ENCODE measurements at regions not wholly inside any gene's neighbourhood (a gene's known extent, or its start where the extent isn't known, plus 50 kb on each side); places are given as distances from the start of the nearest gene placed in this dataset.

- no peak for ATAC-seq
- in situ Hi-C loops (cut with HindIII; ENCODE audit: low pct_unique_long_range_greater_than_20kb, low sequenced_read_pairs) = no loop called here
- CTCF ChIA-PET = no interaction called here
- intact Hi-C loops (cut with micrococcal nuclease; ENCODE audit: unreplicated experiment) = no loop called here
- Histone ChIP-seq H3K4me3 (ENCODE audit: low read depth in 2 of 2, low read length in 2 of 2) (no peak overlapping the region), H3K27ac (ENCODE audit: low read length) (no peak overlapping the region), H3K36me3 (ENCODE audit: control insufficient read depth, insufficient read depth, low read length) (no peaks in the 10 kb centered on the region), H3K4me1 (ENCODE audit: control insufficient read depth, insufficient read depth, low read length) (no peaks in the 10 kb centered on the region), H3K9me3 (ENCODE audit: control insufficient read depth, insufficient read depth, low read depth, low read length) (peaks cover under 1% of the 10 kb centered on the region; the same call in 1 of the 2 replicates), H3K27me3 (ENCODE audit: control insufficient read depth, insufficient read depth, low read length) (no peaks in the 10 kb centered on the region)
- no peak for DNase-seq (ENCODE audit: low read depth, low spot score)
- POLR2A ChIA-PET = no interaction called here
- no TSS peak for BruUV-seq (replicated peaks)
- TF ChIP-seq TCF7L2 (IDR thresholded peaks at IDR 0.05; ENCODE audit: low read depth, low read length) (no peak), POLR2AphosphoS5 (IDR thresholded peaks at IDR 0.05; ENCODE audit: low read depth, low read length) (no peak), REST (IDR thresholded peaks at IDR 0.05; ENCODE audit: insufficient read depth in 1 of 2, low read depth in 2 of 2, low read length in 1 of 2) (no peak), SIN3A (IDR thresholded peaks at IDR 0.05; ENCODE audit: borderline replicate concordance, insufficient read depth, low read depth, low read length) (no peak)
- TF ChIP-seq, protein P1, sequence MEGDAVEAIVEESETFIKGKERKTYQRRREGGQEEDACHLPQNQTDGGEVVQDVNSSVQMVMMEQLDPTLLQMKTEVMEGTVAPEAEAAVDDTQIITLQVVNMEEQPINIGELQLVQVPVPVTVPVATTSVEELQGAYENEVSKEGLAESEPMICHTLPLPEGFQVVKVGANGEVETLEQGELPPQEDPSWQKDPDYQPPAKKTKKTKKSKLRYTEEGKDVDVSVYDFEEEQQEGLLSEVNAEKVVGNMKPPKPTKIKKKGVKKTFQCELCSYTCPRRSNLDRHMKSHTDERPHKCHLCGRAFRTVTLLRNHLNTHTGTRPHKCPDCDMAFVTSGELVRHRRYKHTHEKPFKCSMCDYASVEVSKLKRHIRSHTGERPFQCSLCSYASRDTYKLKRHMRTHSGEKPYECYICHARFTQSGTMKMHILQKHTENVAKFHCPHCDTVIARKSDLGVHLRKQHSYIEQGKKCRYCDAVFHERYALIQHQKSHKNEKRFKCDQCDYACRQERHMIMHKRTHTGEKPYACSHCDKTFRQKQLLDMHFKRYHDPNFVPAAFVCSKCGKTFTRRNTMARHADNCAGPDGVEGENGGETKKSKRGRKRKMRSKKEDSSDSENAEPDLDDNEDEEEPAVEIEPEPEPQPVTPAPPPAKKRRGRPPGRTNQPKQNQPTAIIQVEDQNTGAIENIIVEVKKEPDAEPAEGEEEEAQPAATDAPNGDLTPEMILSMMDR (IDR thresholded peaks at IDR 0.05) = no peak
Measured at GRCh38 chr7:22611758-22612079, 111.7 kb upstream of the STEAP1B start.

DNA sequence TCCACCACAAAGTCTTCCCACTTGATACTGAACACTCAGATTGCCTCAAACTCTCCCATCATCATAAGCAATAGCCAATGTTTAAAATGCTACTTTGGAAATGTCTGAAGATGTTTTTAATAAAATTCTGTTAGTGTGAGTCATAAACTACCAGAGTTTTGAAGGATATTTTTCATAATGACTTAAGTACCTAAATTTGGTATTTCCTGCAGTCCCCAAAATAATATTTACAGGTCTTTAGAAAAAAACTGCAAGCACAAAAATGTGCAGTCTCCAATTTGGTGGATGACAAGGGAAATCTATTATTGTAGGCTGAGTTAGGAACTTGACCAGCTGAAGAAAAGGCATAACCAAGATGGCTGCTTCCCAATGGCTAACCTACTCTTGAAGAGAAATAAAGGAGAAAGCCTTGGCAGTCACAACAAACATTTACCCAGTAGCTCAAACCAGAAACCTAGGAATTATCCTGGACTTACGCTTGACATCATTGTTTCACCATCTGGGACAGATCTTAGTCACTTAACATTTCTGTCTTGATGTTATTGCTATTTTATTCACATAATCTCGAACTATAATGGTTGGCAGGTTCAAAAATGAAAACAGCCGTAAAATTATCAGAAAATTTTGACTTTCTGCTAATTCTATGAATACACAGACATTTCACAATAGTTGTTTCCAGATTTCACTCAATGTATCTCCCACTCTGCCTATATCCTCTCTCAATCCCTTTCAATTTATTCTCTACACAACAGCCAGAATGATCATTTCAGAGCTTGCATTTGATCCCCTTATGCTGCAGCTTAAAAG lies 111.2 kb upstream of the STEAP1B start:
- BruUV-seq (replicated peaks) = no TSS peak
- in situ Hi-C loops (cut with HindIII; ENCODE audit: low pct_unique_long_range_greater_than_20kb, low sequenced_read_pairs) = no loop called here
- DNase-seq (ENCODE audit: low read depth, low spot score) = no peak

More for the DNA sequence above, 111.2 kb upstream of the STEAP1B start:
- Histone ChIP-seq H3K27ac (ENCODE audit: low read length) (no peak overlapping the region), H3K4me3 (ENCODE audit: low read depth in 2 of 2, low read length in 2 of 2) (no peak overlapping the region), H3K36me3 (ENCODE audit: control insufficient read depth, insufficient read depth, low read length) (no peaks in the 10 kb centered on the region), H3K4me1 (ENCODE audit: control insufficient read depth, insufficient read depth, low read length) (no peaks in the 10 kb centered on the region), H3K27me3 (ENCODE audit: control insufficient read depth, insufficient read depth, low read length) (no peaks in the 10 kb centered on the region), H3K9me3 (ENCODE audit: control insufficient read depth, insufficient read depth, low read depth, low read length) (no peaks in the 10 kb centered on the region)
- no peak for ATAC-seq
- ChIA-PET POLR2A (no interaction called here), CTCF (no interaction called here)
- no peak for TF ChIP-seq SIN3A (IDR thresholded peaks at IDR 0.05; ENCODE audit: borderline replicate concordance, insufficient read depth, low read depth, low read length)
- TF ChIP-seq REST (IDR thresholded peaks at IDR 0.05; ENCODE audit: insufficient read depth in 1 of 2, low read depth in 2 of 2, low read length in 1 of 2) = no peak
- TF ChIP-seq POLR2AphosphoS5 (IDR thresholded peaks at IDR 0.05; ENCODE audit: low read depth, low read length) = no peak
- TF ChIP-seq TCF7L2 (IDR thresholded peaks at IDR 0.05; ENCODE audit: low read depth, low read length) = no peak
- TF ChIP-seq, protein P1 (IDR thresholded peaks at IDR 0.05) = no peak
- intact Hi-C loops (cut with micrococcal nuclease; ENCODE audit: unreplicated experiment) = no loop called here
